ENCODE measurements at regions not wholly inside any gene's neighbourhood (a gene's known extent, or its start where the extent isn't known, plus 50 kb on each side); places are given as distances from the start of the nearest gene placed in this dataset.

DNA sequence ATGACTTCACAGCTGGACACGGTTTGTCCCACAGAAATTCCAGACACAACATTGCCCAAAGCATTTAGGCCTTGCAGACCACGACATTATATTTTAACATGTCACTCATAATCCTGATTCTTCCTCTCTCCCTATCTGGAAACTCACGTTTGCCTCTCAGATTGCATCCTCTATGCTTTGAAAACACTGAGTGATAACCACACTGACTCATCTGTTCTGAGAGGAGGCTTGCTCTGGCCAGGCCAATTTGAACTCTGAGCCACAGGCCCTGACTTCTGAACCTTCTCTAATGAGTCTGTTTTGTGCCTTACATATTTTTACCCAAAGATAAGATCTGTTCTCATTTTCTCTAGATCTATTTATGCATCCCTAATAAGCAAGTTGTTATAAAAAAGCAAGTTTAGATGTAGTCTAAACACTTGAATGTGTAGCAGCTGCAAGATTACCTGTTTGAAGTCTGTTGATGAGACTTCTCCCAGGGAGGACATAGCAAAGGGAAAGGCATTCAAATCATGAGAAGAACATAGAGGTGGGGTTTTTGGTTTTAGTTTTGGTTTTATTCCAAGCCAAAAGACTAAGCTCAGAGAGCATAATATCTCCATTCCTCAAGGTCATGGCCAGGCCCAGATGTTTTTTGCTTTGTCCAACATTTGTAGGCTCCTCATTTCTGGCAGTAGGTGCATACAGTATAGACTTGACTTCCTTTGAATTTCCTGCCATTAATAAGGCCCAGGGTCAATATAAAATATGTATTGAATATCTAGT, 234.4 kb upstream of the LRTM1 start (continued):
- TF ChIP-seq, protein P1, sequence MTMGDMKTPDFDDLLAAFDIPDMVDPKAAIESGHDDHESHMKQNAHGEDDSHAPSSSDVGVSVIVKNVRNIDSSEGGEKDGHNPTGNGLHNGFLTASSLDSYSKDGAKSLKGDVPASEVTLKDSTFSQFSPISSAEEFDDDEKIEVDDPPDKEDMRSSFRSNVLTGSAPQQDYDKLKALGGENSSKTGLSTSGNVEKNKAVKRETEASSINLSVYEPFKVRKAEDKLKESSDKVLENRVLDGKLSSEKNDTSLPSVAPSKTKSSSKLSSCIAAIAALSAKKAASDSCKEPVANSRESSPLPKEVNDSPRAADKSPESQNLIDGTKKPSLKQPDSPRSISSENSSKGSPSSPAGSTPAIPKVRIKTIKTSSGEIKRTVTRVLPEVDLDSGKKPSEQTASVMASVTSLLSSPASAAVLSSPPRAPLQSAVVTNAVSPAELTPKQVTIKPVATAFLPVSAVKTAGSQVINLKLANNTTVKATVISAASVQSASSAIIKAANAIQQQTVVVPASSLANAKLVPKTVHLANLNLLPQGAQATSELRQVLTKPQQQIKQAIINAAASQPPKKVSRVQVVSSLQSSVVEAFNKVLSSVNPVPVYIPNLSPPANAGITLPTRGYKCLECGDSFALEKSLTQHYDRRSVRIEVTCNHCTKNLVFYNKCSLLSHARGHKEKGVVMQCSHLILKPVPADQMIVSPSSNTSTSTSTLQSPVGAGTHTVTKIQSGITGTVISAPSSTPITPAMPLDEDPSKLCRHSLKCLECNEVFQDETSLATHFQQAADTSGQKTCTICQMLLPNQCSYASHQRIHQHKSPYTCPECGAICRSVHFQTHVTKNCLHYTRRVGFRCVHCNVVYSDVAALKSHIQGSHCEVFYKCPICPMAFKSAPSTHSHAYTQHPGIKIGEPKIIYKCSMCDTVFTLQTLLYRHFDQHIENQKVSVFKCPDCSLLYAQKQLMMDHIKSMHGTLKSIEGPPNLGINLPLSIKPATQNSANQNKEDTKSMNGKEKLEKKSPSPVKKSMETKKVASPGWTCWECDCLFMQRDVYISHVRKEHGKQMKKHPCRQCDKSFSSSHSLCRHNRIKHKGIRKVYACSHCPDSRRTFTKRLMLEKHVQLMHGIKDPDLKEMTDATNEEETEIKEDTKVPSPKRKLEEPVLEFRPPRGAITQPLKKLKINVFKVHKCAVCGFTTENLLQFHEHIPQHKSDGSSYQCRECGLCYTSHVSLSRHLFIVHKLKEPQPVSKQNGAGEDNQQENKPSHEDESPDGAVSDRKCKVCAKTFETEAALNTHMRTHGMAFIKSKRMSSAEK (CRISPR knock-in tag; IDR thresholded peaks at IDR 0.05; ENCODE audit: borderline replicate concordance), result no peak
- TF ChIP-seq, protein P2, sequence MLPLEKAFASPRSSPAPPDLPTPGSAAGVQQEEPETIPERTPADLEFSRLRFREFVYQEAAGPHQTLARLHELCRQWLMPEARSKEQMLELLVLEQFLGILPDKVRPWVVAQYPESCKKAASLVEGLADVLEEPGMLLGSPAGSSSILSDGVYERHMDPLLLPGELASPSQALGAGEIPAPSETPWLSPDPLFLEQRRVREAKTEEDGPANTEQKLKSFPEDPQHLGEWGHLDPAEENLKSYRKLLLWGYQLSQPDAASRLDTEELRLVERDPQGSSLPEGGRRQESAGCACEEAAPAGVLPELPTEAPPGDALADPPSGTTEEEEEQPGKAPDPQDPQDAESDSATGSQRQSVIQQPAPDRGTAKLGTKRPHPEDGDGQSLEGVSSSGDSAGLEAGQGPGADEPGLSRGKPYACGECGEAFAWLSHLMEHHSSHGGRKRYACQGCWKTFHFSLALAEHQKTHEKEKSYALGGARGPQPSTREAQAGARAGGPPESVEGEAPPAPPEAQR (CRISPR knock-in tag; IDR thresholded peaks at IDR 0.05), result no peak
- TF ChIP-seq TCF7 (CRISPR knock-in tag; IDR thresholded peaks at IDR 0.05; ENCODE audit: low read depth) (no peak), SMAD4 (CRISPR knock-in tag; IDR thresholded peaks at IDR 0.05) (no peak), NFYB (CRISPR knock-in tag; conservative IDR thresholded peaks at IDR 0.05; ENCODE audit: low read depth) (no peak), EMX1 (CRISPR knock-in tag; IDR thresholded peaks at IDR 0.05) (no peak), ZNF317 (CRISPR knock-in tag; IDR thresholded peaks at IDR 0.05; ENCODE audit: borderline replicate concordance, low read depth) (no peak)
- TF ChIP-seq, protein P3, sequence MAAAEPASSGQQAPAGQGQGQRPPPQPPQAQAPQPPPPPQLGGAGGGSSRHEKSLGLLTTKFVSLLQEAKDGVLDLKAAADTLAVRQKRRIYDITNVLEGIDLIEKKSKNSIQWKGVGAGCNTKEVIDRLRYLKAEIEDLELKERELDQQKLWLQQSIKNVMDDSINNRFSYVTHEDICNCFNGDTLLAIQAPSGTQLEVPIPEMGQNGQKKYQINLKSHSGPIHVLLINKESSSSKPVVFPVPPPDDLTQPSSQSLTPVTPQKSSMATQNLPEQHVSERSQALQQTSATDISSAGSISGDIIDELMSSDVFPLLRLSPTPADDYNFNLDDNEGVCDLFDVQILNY (CRISPR knock-in tag; IDR thresholded peaks at IDR 0.05), result no peak
- TF ChIP-seq, protein P4, sequence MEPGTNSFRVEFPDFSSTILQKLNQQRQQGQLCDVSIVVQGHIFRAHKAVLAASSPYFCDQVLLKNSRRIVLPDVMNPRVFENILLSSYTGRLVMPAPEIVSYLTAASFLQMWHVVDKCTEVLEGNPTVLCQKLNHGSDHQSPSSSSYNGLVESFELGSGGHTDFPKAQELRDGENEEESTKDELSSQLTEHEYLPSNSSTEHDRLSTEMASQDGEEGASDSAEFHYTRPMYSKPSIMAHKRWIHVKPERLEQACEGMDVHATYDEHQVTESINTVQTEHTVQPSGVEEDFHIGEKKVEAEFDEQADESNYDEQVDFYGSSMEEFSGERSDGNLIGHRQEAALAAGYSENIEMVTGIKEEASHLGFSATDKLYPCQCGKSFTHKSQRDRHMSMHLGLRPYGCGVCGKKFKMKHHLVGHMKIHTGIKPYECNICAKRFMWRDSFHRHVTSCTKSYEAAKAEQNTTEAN (CRISPR knock-in tag; IDR thresholded peaks at IDR 0.05), result no peak

DNA sequence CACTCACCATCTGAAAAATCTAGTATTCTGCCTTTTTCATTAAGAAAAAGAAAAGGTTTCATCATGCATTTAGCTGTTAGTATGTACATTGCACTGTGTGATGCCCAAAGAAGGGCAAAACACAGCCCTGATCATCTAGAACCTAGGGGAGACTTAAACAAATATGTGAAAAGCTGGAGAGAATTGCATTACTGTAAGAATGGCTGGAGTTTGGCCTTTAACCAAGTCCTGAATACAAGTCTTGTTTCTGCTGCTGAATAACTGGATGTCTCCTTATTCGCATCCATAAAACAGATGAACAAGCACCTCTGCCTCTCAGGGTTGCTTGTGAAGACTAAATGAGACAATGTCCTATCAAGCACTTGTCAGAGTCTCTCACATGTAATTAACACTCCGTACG, 233.4 kb upstream of the LRTM1 start:
- no peak overlapping the region for H3K4me3 Mint-ChIP-seq
- peaks cover 14% of the 10 kb centered on the region for H3K4me1 Mint-ChIP-seq
- H3K27ac Mint-ChIP-seq, result no peak overlapping the region
- CTCF ChIA-PET, result no interaction called here
- POLR2A ChIA-PET, result no interaction called here
- H3K9me3 Mint-ChIP-seq, result no peaks in the 10 kb centered on the region
- ATAC-seq, result no peak
- no peak for DNase-seq (ENCODE audit: low spot score)
- no peaks in the 10 kb centered on the region for H3K36me3 Mint-ChIP-seq
- no peak for TF ChIP-seq ETV6 (CRISPR knock-in tag; IDR thresholded peaks at IDR 0.05)
- TF ChIP-seq, protein P5, sequence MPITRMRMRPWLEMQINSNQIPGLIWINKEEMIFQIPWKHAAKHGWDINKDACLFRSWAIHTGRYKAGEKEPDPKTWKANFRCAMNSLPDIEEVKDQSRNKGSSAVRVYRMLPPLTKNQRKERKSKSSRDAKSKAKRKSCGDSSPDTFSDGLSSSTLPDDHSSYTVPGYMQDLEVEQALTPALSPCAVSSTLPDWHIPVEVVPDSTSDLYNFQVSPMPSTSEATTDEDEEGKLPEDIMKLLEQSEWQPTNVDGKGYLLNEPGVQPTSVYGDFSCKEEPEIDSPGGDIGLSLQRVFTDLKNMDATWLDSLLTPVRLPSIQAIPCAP (CRISPR knock-in tag; IDR thresholded peaks at IDR 0.05), result no peak
- TF ChIP-seq OVOL2 (CRISPR knock-in tag; IDR thresholded peaks at IDR 0.05; ENCODE audit: borderline replicate concordance), result no peak
- TF ChIP-seq, protein P6, sequence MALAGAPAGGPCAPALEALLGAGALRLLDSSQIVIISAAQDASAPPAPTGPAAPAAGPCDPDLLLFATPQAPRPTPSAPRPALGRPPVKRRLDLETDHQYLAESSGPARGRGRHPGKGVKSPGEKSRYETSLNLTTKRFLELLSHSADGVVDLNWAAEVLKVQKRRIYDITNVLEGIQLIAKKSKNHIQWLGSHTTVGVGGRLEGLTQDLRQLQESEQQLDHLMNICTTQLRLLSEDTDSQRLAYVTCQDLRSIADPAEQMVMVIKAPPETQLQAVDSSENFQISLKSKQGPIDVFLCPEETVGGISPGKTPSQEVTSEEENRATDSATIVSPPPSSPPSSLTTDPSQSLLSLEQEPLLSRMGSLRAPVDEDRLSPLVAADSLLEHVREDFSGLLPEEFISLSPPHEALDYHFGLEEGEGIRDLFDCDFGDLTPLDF (CRISPR knock-in tag; IDR thresholded peaks at IDR 0.05), result no peak
- TF ChIP-seq SOX15 (CRISPR knock-in tag; IDR thresholded peaks at IDR 0.05), result no peak
- no peak for TF ChIP-seq NFATC4 (CRISPR knock-in tag; IDR thresholded peaks at IDR 0.05)
- TF ChIP-seq, protein P7, sequence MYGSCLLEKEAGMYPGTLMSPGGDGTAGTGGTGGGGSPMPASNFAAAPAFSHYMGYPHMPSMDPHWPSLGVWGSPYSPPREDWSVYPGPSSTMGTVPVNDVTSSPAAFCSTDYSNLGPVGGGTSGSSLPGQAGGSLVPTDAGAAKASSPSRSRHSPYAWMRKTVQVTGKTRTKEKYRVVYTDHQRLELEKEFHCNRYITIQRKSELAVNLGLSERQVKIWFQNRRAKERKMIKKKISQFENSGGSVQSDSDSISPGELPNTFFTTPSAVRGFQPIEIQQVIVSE (CRISPR knock-in tag; IDR thresholded peaks at IDR 0.05; ENCODE audit: borderline replicate concordance), result no peak
- no peak for TF ChIP-seq JAZF1 (CRISPR knock-in tag; IDR thresholded peaks at IDR 0.05)
- TF ChIP-seq, protein P8, sequence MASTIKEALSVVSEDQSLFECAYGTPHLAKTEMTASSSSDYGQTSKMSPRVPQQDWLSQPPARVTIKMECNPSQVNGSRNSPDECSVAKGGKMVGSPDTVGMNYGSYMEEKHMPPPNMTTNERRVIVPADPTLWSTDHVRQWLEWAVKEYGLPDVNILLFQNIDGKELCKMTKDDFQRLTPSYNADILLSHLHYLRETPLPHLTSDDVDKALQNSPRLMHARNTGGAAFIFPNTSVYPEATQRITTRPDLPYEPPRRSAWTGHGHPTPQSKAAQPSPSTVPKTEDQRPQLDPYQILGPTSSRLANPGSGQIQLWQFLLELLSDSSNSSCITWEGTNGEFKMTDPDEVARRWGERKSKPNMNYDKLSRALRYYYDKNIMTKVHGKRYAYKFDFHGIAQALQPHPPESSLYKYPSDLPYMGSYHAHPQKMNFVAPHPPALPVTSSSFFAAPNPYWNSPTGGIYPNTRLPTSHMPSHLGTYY (CRISPR knock-in tag; IDR thresholded peaks at IDR 0.05), result no peak
- no peaks in the 10 kb centered on the region for H3K27me3 Mint-ChIP-seq (ENCODE audit: low read depth)
